ENCODE measurements at regions not wholly inside any gene's neighbourhood (a gene's known extent, or its start where the extent isn't known, plus 50 kb on each side); places are given as distances from the start of the nearest gene placed in this dataset.
"Not testable (repeated sequence)": the region's sequence is repeated elsewhere in the genome, so short reads cannot be mapped to it uniquely, and the experiment has no call there.

GRCh38 chr12:124381456-124382296 lies 86.8 kb downstream of the RFLNA start:
- DNase-seq (ENCODE audit: low spot score), result no peak

GRCh38 chr12:124380796-124381455 lies 86.0 kb downstream of the RFLNA start:
- no peak for DNase-seq (ENCODE audit: low spot score)

GRCh38 chr12:124379938-124380754 lies 85.3 kb downstream of the RFLNA start:
- DNase-seq (ENCODE audit: low spot score), result no peak

- no peak for DNase-seq (ENCODE audit: low spot score)
These were observed 84.6 kb downstream of the RFLNA start for GRCh38 chr12:124379379-124379937.

- DNase-seq (ENCODE audit: low spot score), result no peak
These were observed 84.0 kb downstream of the RFLNA start for GRCh38 chr12:124378926-124379325.

GRCh38 chr12:124377981-124378509 lies 83.2 kb downstream of the RFLNA start:
- DNase-seq (ENCODE audit: low spot score), result no peak

GRCh38 chr12:124376435-124376834 lies 81.5 kb downstream of the RFLNA start:
- DNase-seq (ENCODE audit: low spot score), result no peak

GRCh38 chr12:124375789-124376175 lies 80.9 kb downstream of the RFLNA start:
- no peak for DNase-seq (ENCODE audit: low spot score)

GRCh38 chr12:124375141-124375788 lies 80.4 kb downstream of the RFLNA start:
- no peak for DNase-seq (ENCODE audit: low spot score)

GRCh38 chr12:124374567-124374966 lies 79.7 kb downstream of the RFLNA start:
- no peak for DNase-seq (ENCODE audit: low spot score)

- no peak for DNase-seq (ENCODE audit: low spot score)
These were observed 79.3 kb downstream of the RFLNA start for GRCh38 chr12:124374147-124374546.

GRCh38 chr12:124373701-124374100 lies 78.8 kb downstream of the RFLNA start:
- not testable (repeated sequence) for DNase-seq (ENCODE audit: low spot score)

- no peak for DNase-seq (ENCODE audit: low spot score)
These were observed 77.9 kb downstream of the RFLNA start for GRCh38 chr12:124372831-124373230.

GRCh38 chr12:124371970-124372555 lies 77.2 kb downstream of the RFLNA start:
- no peak for DNase-seq (ENCODE audit: low spot score)

GRCh38 chr12:124371366-124371765 lies 76.5 kb downstream of the RFLNA start:
- no peak for DNase-seq (ENCODE audit: low spot score)

- DNase-seq (ENCODE audit: low spot score), result no peak
These were observed 76.0 kb downstream of the RFLNA start for GRCh38 chr12:124370851-124371250.

- DNase-seq (ENCODE audit: low spot score), result no peak
These were observed 75.5 kb downstream of the RFLNA start for GRCh38 chr12:124370384-124370783.

GRCh38 chr12:124369827-124370378 lies 75.0 kb downstream of the RFLNA start:
- DNase-seq (ENCODE audit: low spot score), result no peak

GRCh38 chr12:124369055-124369826 lies 74.3 kb downstream of the RFLNA start:
- peak; percentile 58 for DNase-seq (ENCODE audit: low spot score)

GRCh38 chr12:124368421-124369032 lies 73.6 kb downstream of the RFLNA start:
- no peak for DNase-seq (ENCODE audit: low spot score)

All from COLO829 (cell line).